ENCODE measurements at regions not wholly inside any gene's neighbourhood (a gene's known extent, or its start where the extent isn't known, plus 50 kb on each side); places are given as distances from the start of the nearest gene placed in this dataset.

GRCh38 chr5:58056546-58056945 is 403.3 kb downstream of the PLK2 start:
- H3K27ac ChIP-seq (replicated peaks; ENCODE audit: low read length) = no peak overlapping the region
- no peak overlapping the region for H2BK5ac ChIP-seq (ENCODE audit: low read length)
- H2BK15ac ChIP-seq (ENCODE audit: low read length) = no peak overlapping the region
- no peak overlapping the region for H3K14ac ChIP-seq (ENCODE audit: low read length)
- H3K9me3 ChIP-seq (replicated peaks in 1 of 2; ENCODE audit: control insufficient read depth in 2 of 2, insufficient read depth in 1 of 2, low read depth in 1 of 2, low read length in 2 of 2) = peaks cover 0 to 8% of the 10 kb centered on the region in 2 donors
- no peaks in the 10 kb centered on the region for H3K36me3 ChIP-seq (replicated peaks in 1 of 2; ENCODE audit: control insufficient read depth in 2 of 2, insufficient read depth in 2 of 2, low read length in 2 of 2)
- H4K8ac ChIP-seq (ENCODE audit: low read depth, low read length) = no peak overlapping the region
- no peak overlapping the region for H3K4ac ChIP-seq (ENCODE audit: low read length)
- H3K4me3 ChIP-seq (ENCODE audit: low read length in 2 of 2) = no peak overlapping the region
- H4K91ac ChIP-seq (ENCODE audit: low read depth, low read length, poor library complexity) = no peak overlapping the region
- H3K27me3 ChIP-seq (ENCODE audit: control insufficient read depth in 3 of 3, insufficient read depth in 3 of 3, low read depth in 1 of 3, low read length in 3 of 3) = no peaks in the 10 kb centered on the region
- H2BK120ac ChIP-seq (ENCODE audit: low read depth, low read length) = no peak overlapping the region
- H3K79me1 ChIP-seq (ENCODE audit: low read depth, low read length) = no peaks in the 10 kb centered on the region
- no peak overlapping the region for H3K23ac ChIP-seq (ENCODE audit: low read depth, low read length, poor library complexity)
- no peak for DNase-seq (ENCODE audit: low spot score)
- no peak overlapping the region for H2BK12ac ChIP-seq (ENCODE audit: low read length)
- WGBS, 2 donors (ENCODE audit: extremely low coverage in 2 of 2, insufficient read length in 2 of 2, insufficient replicate concordance in 1 of 2) = no CpG with 5 or more reads among the region's 1 CpG
- peaks cover 0 to 3% of the 10 kb centered on the region in 2 donors for H3K4me1 ChIP-seq (ENCODE audit: control insufficient read depth in 2 of 2, insufficient read depth in 1 of 2, low read depth in 1 of 2, low read length in 2 of 2)
- no peak overlapping the region for H3K18ac ChIP-seq (ENCODE audit: low read length)
- H2AK5ac ChIP-seq (ENCODE audit: low read depth, low read length) = no peak overlapping the region
- no peak overlapping the region for H2AFZ ChIP-seq (ENCODE audit: low read length)
- no peak overlapping the region for H3K4me2 ChIP-seq (ENCODE audit: insufficient read depth, low read length, poor library complexity, severe bottlenecking)
- no peak overlapping the region for H3K9ac ChIP-seq (ENCODE audit: low read depth, low read length, poor library complexity)

GRCh38 chr5:58054018-58054417 is 405.9 kb downstream of the PLK2 start:
- DNase-seq (ENCODE audit: low spot score) = no peak
- no peak overlapping the region for H3K9ac ChIP-seq (ENCODE audit: low read depth, low read length, poor library complexity)

GRCh38 chr5:58048954-58049353 is 410.9 kb downstream of the PLK2 start:
- Histone ChIP-seq H2BK15ac (ENCODE audit: low read length) (no peak overlapping the region), H2AFZ (ENCODE audit: low read length) (peak overlapping the region; percentile 12), H3K9me3 (replicated peaks in 1 of 2; ENCODE audit: control insufficient read depth in 2 of 2, insufficient read depth in 1 of 2, low read depth in 1 of 2, low read length in 2 of 2) (no peaks in the 10 kb centered on the region), H3K4me2 (ENCODE audit: insufficient read depth, low read length, poor library complexity, severe bottlenecking) (no peak overlapping the region), H3K18ac (ENCODE audit: low read length) (no peak overlapping the region), H4K91ac (ENCODE audit: low read depth, low read length, poor library complexity) (no peak overlapping the region), H3K14ac (ENCODE audit: low read length) (no peak overlapping the region), H4K8ac (ENCODE audit: low read depth, low read length) (no peak overlapping the region), H3K79me1 (ENCODE audit: low read depth, low read length) (peaks cover 2% of the 10 kb centered on the region), H2BK12ac (ENCODE audit: low read length) (no peak overlapping the region), H2AK5ac (ENCODE audit: low read depth, low read length) (no peak overlapping the region), H3K27me3 (ENCODE audit: control insufficient read depth in 3 of 3, insufficient read depth in 3 of 3, low read depth in 1 of 3, low read length in 3 of 3) (no peaks in the 10 kb centered on the region), H3K4me1 (ENCODE audit: control insufficient read depth in 2 of 2, insufficient read depth in 1 of 2, low read depth in 1 of 2, low read length in 2 of 2) (no peaks in the 10 kb centered on the region), H3K23ac (ENCODE audit: low read depth, low read length, poor library complexity) (no peak overlapping the region), H3K27ac (replicated peaks; ENCODE audit: low read length) (no peak overlapping the region), H2BK5ac (ENCODE audit: low read length) (no peak overlapping the region), H3K4ac (ENCODE audit: low read length) (no peak overlapping the region), H3K4me3 (ENCODE audit: low read length in 2 of 2) (no peak overlapping the region), H2BK120ac (ENCODE audit: low read depth, low read length) (no peak overlapping the region), H3K9ac (ENCODE audit: low read depth, low read length, poor library complexity) (no peak overlapping the region), H3K36me3 (replicated peaks in 1 of 2; ENCODE audit: control insufficient read depth in 2 of 2, insufficient read depth in 2 of 2, low read length in 2 of 2) (no peaks in the 10 kb centered on the region)
- no CpG with 5 or more reads among the region's 3 CpGs for whole genome bisulfite sequencing, 2 donors (ENCODE audit: extremely low coverage in 2 of 2, insufficient read length in 2 of 2, insufficient replicate concordance in 1 of 2)
- DNase-seq (ENCODE audit: low spot score) = no peak

More at GRCh38 chr5:58054018-58054417, 405.9 kb downstream of the PLK2 start:
- Histone ChIP-seq H3K4ac (ENCODE audit: low read length) (no peak overlapping the region), H2AFZ (ENCODE audit: low read length) (no peak overlapping the region), H3K27ac (replicated peaks; ENCODE audit: low read length) (no peak overlapping the region), H2BK5ac (ENCODE audit: low read length) (no peak overlapping the region), H4K8ac (ENCODE audit: low read depth, low read length) (no peak overlapping the region), H3K23ac (ENCODE audit: low read depth, low read length, poor library complexity) (no peak overlapping the region), H3K36me3 (replicated peaks in 1 of 2; ENCODE audit: control insufficient read depth in 2 of 2, insufficient read depth in 2 of 2, low read length in 2 of 2) (no peaks in the 10 kb centered on the region), H2BK12ac (ENCODE audit: low read length) (no peak overlapping the region), H2AK5ac (ENCODE audit: low read depth, low read length) (no peak overlapping the region), H3K4me2 (ENCODE audit: insufficient read depth, low read length, poor library complexity, severe bottlenecking) (no peak overlapping the region), H3K4me3 (ENCODE audit: low read length in 2 of 2) (no peak overlapping the region), H3K14ac (ENCODE audit: low read length) (no peak overlapping the region), H3K18ac (ENCODE audit: low read length) (no peak overlapping the region), H3K9me3 (replicated peaks in 1 of 2; ENCODE audit: control insufficient read depth in 2 of 2, insufficient read depth in 1 of 2, low read depth in 1 of 2, low read length in 2 of 2) (peaks cover 0 to 8% of the 10 kb centered on the region in 2 donors), H3K79me1 (ENCODE audit: low read depth, low read length) (no peaks in the 10 kb centered on the region), H4K91ac (ENCODE audit: low read depth, low read length, poor library complexity) (no peak overlapping the region), H3K4me1 (ENCODE audit: control insufficient read depth in 2 of 2, insufficient read depth in 1 of 2, low read depth in 1 of 2, low read length in 2 of 2) (no peaks in the 10 kb centered on the region), H3K27me3 (ENCODE audit: control insufficient read depth in 3 of 3, insufficient read depth in 3 of 3, low read depth in 1 of 3, low read length in 3 of 3) (no peaks in the 10 kb centered on the region), H2BK15ac (ENCODE audit: low read length) (no peak overlapping the region), H2BK120ac (ENCODE audit: low read depth, low read length) (no peak overlapping the region)
- no CpG with 5 or more reads among the region's 1 CpG for WGBS, 2 donors (ENCODE audit: extremely low coverage in 2 of 2, insufficient read length in 2 of 2, insufficient replicate concordance in 1 of 2)

- H3K9ac ChIP-seq (ENCODE audit: low read depth, low read length, poor library complexity) = no peak overlapping the region
- no peak overlapping the region for H3K23ac ChIP-seq (ENCODE audit: low read depth, low read length, poor library complexity)
- no peaks in the 10 kb centered on the region for H3K9me3 ChIP-seq (replicated peaks in 1 of 2; ENCODE audit: control insufficient read depth in 2 of 2, insufficient read depth in 1 of 2, low read depth in 1 of 2, low read length in 2 of 2)
- no peak overlapping the region for H3K4ac ChIP-seq (ENCODE audit: low read length)
- WGBS, 2 donors (ENCODE audit: extremely low coverage in 2 of 2, insufficient read length in 2 of 2, insufficient replicate concordance in 1 of 2) = no CpG with 5 or more reads among the region's 4 CpGs
- no peak for DNase-seq (ENCODE audit: low spot score)
- H2AFZ ChIP-seq (ENCODE audit: low read length) = peak overlapping the region; percentile 12
- H3K4me2 ChIP-seq (ENCODE audit: insufficient read depth, low read length, poor library complexity, severe bottlenecking) = no peak overlapping the region
- H2BK12ac ChIP-seq (ENCODE audit: low read length) = no peak overlapping the region
- no peak overlapping the region for H2AK5ac ChIP-seq (ENCODE audit: low read depth, low read length)
- peaks cover 2% of the 10 kb centered on the region for H3K79me1 ChIP-seq (ENCODE audit: low read depth, low read length)
- no peaks in the 10 kb centered on the region for H3K4me1 ChIP-seq (ENCODE audit: control insufficient read depth in 2 of 2, insufficient read depth in 1 of 2, low read depth in 1 of 2, low read length in 2 of 2)
- no peak overlapping the region for H2BK5ac ChIP-seq (ENCODE audit: low read length)
- no peak overlapping the region for H3K18ac ChIP-seq (ENCODE audit: low read length)
- H4K8ac ChIP-seq (ENCODE audit: low read depth, low read length) = no peak overlapping the region
- no peak overlapping the region for H3K27ac ChIP-seq (replicated peaks; ENCODE audit: low read length)
- no peak overlapping the region for H4K91ac ChIP-seq (ENCODE audit: low read depth, low read length, poor library complexity)
- H2BK120ac ChIP-seq (ENCODE audit: low read depth, low read length) = no peak overlapping the region
- H3K14ac ChIP-seq (ENCODE audit: low read length) = no peak overlapping the region
- H2BK15ac ChIP-seq (ENCODE audit: low read length) = no peak overlapping the region
- H3K4me3 ChIP-seq (ENCODE audit: low read length in 2 of 2) = no peak overlapping the region
- no peaks in the 10 kb centered on the region for H3K36me3 ChIP-seq (replicated peaks in 1 of 2; ENCODE audit: control insufficient read depth in 2 of 2, insufficient read depth in 2 of 2, low read length in 2 of 2)
- H3K27me3 ChIP-seq (ENCODE audit: control insufficient read depth in 3 of 3, insufficient read depth in 3 of 3, low read depth in 1 of 3, low read length in 3 of 3) = no peaks in the 10 kb centered on the region
Measured at GRCh38 chr5:58048185-58048925, 411.5 kb downstream of the PLK2 start.

Data from neuronal stem cell (in vitro differentiated cells).